ENCODE measurements at regions not wholly inside any gene's neighbourhood (a gene's known extent, or its start where the extent isn't known, plus 50 kb on each side); places are given as distances from the start of the nearest gene placed in this dataset.
A peak's percentile ranks its signal among the peaks of the same experiment; 100 is the strongest.
"Not testable (repeated sequence)": the region's sequence is repeated elsewhere in the genome, so short reads cannot be mapped to it uniquely, and the experiment has no call there.

- no peak for DNase-seq
Measured at GRCh38 chr13:22789916-22790315, 390.9 kb upstream of the SGCG start.

DNA sequence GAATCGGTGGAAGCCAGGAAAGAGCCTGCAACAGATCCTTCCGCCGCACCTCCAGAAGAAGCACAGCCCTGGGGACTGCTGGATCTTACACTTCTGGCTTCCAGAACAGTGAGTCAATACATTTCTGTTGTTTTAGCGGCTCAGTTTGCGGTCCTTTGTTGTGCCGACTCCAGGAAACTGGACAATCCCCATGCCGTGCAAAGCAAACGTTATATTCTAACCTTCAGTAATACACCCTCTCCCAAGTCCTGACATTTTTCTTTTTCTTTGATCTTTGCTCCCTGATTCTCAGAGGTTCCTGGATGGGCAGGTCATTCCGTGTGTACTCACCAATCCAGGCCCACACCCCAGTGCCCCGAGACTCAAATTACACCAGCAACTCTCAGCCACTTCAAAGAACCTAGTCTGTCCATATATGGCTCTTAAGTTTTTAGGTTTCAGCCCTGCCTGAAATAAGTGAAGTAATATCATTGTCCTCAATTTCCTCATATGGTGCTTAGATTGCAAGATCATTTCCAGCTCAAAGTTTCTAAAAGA is 387.1 kb upstream of the SGCG start:
- no peak for DNase-seq

DNA sequence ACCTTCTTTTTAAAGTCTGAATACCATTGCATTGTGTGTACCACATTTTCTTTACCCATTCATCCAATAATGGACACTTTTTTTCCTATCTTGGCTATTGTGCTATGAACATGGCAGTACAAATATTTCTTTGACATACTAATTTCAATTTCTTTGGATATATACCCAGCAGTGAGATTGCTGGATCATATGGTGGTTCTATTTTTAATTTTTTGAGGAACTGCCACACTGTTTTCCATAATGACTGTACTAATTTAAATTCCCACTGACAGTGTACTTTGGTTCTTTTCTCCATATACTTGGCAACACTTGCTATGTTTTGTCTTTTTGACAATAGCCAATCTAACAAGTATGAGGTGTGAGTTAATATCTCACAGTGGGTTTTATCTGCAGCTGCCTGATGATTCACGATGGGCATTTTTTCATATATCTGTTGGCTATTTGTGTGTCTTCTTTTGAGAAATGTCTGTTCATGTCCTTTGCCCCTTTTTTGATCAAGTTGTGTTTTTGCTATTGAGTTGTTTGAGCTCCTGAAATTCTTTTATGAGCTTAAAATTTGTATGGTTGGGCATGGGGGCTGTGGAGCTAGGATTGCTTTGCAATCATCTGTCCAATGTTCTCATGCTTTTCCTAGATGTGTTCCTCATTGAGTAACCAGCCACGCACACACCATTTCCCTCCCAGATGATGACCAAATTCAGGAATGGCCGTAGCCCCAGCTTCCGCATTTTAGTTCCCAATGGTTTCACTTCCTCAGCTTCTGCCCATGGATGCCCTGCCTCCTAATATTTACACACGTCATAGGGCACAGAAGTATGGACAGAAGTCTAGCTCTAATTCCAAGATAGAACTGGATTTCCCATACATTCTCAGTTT is 380.0 kb upstream of the SGCG start:
- DNase-seq = no peak

- peak; percentile 41 for DNase-seq
Measured at GRCh38 chr13:22801402-22802003, 379.3 kb upstream of the SGCG start.

DNA sequence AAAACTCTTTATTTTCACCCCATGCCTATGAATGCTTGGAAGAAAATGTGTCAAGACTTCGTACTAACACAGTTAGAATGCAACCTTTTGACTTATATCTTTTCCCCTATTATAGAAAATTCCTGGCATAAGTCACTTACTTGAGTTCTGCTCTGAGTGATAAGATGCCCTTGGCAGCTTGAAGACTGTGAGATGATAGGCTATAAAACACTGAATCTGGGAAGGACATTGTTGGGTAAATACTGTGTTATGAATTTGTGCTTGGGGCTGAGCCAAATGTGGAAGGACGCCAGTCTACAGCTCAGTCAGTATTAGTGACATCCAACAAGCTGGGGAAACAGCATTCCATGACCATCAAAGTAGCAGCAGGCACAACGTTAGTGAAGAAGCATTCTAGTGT is 368.0 kb upstream of the SGCG start:
- no peak for DNase-seq

DNA sequence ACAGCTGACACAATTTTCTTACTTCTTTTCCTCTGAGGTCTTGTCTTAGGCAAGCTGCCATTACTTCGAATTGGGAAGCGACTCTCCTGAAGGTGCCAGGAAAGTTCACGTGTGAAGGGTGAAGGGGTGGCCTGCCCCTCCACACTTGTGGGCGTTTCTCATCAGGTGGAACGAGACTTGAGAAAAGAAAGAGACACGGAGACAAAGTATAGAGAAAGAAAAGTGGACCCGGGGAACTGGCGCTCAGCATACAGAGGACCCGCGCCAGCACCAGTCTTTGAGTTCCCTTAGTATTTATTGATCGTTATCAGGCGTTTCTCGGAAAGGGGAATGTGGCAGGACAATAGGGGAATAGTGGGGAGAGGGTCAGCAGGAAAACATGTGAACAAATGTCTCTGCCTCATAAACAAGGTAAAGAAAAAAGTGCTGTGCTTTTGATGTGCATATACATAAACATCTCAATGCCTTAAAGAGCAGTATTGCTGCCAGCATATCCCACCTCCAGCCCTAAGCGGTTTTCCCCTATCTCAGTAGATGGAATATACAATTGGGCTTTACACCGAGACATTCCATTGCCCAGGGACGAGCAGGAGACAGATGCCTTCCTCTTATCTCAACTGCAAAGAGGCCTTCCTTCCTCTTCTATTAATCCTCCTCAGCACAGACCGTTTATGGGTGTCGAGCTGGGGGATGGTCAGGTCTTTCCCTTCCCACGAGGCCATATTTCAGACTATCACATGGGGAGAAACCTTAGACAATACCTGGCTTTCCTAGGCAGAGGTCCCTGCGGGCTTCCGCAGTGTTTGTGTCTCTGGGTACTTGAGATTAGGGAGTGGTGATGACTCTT is 367.0 kb upstream of the SGCG start:
- DNase-seq = peak; percentile 73

- DNase-seq = not testable (repeated sequence)
Measured at GRCh38 chr13:22814433-22814832, 366.3 kb upstream of the SGCG start.

DNA sequence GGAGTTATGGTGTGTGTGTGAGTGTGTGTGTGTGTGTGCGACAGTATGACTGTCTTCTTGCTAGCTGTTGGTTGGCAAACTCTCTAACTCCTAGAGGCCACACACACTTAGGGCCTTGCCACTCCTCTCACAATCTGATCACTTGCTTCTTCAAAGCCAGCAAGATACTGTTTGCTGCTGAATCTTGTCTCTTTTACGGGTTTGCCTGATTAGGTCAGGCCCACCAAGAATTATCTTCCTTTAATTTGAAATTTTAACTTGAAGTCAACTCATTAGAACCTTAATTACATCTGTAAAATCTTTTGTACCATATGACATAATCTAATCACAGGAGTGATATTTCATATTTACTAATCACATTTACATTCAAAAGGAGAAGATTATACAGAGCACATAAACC is 359.2 kb upstream of the SGCG start:
- DNase-seq = no peak

DNA sequence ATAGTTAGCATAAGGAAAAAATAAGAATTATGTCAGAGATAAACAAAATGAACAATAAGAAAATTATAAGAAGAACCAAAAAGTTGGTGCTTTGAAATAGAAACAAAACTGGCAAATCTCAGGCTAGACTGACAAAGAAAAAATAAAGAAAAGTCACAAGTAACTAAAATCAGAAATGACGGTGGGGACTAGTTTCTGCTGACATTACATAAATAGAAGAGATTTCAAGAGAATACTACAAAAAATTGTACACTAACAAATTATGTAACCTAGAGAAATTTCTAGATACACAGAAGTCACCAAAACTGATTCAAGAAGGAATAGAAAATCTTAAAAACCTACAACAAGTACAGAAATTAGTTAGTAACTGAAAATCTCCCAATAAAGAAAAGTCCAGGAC is 355.6 kb upstream of the SGCG start:
- no peak for DNase-seq

- no peak for DNase-seq
Measured at GRCh38 chr13:22828081-22828480, 352.7 kb upstream of the SGCG start.

DNA sequence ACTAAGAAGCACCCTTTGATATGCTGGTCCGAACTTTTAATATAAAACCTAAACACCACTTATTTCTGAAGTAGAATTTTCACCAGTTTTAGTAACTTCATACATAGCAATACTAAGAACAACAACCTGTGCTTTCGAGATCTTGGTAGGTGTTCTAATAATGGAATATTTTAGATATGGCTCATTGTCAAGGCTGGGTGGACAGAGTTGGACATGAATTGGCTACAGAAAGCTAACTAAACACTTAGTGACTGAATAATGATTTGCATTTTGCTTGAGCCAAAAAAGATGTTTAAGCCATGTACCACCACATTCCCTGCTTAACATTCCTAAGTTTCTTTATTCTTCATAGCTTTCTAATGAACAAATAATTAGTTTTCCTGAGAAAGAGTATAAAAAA is 344.3 kb upstream of the SGCG start:
- no peak for DNase-seq

GRCh38 chr13:22837980-22838647 is 342.7 kb upstream of the SGCG start:
- no peak for DNase-seq

GRCh38 chr13:22839603-22840530 is 340.9 kb upstream of the SGCG start:
- no peak for DNase-seq

DNA sequence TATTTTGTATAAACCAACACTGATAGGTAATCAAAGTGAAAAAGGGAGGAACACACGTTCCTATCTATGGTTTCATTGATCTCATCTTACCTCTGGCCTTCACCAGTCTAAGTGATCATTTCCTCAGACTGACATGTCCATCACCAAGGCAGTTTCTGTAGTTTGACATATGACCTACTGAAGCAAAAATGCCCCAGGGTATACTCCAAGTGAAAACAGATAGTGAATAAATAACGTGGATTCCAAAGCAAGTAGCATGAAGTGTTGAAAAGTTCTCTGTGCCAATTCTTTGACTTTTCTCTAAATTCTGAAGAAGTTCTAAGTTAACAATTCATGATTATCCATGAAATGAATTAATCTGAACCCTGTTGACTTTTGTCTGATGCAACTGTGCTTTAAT is 334.2 kb upstream of the SGCG start:
- no peak for DNase-seq

GRCh38 chr13:22848539-22849052 is 332.2 kb upstream of the SGCG start:
- DNase-seq = no peak

DNA sequence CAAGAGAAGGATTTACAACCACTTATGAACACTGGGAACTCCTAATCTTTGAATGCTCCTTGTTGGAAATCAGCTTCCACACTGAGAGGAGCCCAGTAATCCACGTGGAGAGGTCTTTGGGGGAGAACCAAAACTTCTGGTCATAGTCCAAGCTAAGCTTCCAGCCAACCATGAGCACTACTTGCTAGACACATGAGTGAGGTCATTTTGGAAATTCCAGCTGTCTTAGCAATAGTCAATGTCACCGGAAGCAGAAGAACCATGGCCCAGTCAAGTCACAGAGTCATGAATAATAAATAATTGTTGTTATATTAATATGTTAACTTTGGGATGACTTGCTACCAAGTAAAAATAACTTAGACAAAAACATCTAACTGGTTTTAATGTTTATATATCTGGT is 324.9 kb upstream of the SGCG start:
- DNase-seq = no peak

DNA sequence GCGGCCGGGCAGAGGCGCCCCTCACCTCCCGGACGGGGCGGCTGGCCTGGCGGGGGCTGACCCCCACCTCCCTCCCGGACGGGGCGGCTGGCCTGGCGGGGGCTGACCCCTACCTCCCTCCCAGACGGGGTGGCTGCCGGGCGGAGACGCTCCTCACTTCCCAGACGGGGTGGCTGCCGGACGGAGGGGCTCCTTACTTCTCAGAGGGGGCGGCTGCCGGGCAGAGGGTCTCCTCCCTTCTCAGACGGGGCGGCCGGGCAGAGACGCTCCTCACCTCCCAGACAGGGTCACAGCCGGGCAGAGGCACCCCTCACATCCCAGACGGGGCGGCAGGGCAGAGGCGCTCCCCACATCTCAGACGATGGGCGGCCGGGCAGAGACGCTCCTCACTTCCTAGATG is 321.8 kb upstream of the SGCG start:
- DNase-seq = not testable (repeated sequence)

DNA sequence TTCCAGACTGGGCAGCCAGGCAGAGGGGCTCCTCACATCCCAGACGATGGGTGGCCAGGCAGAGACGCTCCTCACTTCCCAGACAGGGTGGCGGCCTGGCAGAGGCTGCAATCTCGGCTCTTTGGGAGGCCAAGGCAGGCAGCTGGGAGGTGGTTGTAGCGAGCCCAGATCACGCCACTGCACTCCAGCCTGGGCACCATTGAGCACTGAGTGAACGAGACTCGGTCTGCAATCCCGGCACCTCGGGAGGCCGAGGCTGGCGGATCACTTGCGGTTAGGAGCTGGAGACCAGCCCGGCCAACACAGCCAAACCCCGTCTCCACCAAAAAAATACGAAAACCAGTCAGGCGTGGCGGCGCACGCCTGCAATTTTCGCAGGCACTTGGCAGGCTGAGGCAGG is 321.4 kb upstream of the SGCG start:
- DNase-seq = not testable (repeated sequence)

GRCh38 chr13:22861958-22862466 is 318.8 kb upstream of the SGCG start:
- no peak for DNase-seq

- no peak for DNase-seq
Measured at GRCh38 chr13:22862478-22862877, 318.3 kb upstream of the SGCG start.

GRCh38 chr13:22866221-22866620 is 314.6 kb upstream of the SGCG start:
- no peak for DNase-seq
